ENCODE measurements at regions not wholly inside any gene's neighbourhood (a gene's known extent, or its start where the extent isn't known, plus 50 kb on each side); places are given as distances from the start of the nearest gene placed in this dataset.

DNA sequence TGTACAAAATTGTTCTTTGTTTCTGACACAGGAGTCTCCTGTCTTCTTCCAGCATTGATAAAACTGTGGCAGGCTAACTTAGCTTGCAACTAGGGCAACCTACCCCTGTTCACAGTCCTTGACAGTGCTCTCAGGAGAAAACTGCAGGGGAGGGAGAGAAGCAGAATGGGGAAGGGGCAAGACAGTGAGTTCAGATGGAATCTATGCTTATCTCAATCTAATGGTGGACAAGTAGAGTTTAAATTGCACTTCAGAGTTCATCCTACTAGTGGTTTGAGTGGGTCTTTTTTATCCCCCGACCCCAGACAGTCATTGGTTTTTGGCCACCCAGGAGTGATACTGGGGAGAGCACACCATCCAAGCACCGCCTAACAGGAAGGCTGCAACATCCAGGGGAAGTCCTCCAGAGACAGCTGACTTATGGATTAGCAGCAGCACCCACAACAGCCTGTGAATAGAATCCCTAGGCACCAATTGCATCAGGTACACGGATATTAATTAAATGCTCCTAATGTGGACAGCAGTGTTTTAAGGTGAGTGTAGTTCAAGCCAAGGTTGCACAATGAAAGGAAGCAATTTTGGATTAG lies 236.6 kb downstream of the NHLRC3 start:
- H3K4me3 ChIP-seq (ENCODE audit: low read depth, low read length): no peak overlapping the region
- TF ChIP-seq, protein P1, sequence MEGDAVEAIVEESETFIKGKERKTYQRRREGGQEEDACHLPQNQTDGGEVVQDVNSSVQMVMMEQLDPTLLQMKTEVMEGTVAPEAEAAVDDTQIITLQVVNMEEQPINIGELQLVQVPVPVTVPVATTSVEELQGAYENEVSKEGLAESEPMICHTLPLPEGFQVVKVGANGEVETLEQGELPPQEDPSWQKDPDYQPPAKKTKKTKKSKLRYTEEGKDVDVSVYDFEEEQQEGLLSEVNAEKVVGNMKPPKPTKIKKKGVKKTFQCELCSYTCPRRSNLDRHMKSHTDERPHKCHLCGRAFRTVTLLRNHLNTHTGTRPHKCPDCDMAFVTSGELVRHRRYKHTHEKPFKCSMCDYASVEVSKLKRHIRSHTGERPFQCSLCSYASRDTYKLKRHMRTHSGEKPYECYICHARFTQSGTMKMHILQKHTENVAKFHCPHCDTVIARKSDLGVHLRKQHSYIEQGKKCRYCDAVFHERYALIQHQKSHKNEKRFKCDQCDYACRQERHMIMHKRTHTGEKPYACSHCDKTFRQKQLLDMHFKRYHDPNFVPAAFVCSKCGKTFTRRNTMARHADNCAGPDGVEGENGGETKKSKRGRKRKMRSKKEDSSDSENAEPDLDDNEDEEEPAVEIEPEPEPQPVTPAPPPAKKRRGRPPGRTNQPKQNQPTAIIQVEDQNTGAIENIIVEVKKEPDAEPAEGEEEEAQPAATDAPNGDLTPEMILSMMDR (IDR thresholded peaks at IDR 0.05; ENCODE audit: insufficient read depth, low read length, missing control alignments): no peak
- no peak for DNase-seq (ENCODE audit: low read depth, low spot score)
- POLR2A ChIA-PET: no interaction called here
- CTCF ChIA-PET: interaction anchor here (0.6 to 4.3 kb wide), 4 partner anchors 251 to 342 kb away, joined by 3 to 37 read pairs (median 12); partner anchors contain the start of gene LHFPL6

DNA sequence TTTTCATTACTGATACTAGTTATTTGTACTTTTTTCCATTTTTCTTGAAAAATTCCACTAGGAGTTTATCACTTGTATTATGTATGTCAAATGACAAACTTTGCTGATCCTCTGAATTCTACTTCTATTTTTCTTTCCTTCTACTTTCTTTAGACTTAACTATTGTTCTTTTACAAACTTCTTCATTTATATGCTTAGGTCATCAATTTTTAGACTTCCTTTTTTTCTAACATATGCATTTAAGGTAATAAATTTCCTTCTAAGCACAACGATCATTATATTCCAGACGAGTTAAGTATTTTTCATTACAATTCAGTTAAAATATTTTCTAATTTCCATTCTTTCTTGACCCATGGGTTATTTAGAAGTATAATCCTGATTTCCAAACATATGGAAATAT lies 240.8 kb downstream of the NHLRC3 start:
- DNase-seq (ENCODE audit: low read depth, low spot score): no peak
- POLR2A ChIA-PET: no interaction called here
- CTCF ChIA-PET: no interaction called here
- H3K4me3 ChIP-seq (ENCODE audit: low read depth, low read length): no peak overlapping the region
- TF ChIP-seq, protein P1 (IDR thresholded peaks at IDR 0.05; ENCODE audit: insufficient read depth, low read length, missing control alignments): no peak

DNA sequence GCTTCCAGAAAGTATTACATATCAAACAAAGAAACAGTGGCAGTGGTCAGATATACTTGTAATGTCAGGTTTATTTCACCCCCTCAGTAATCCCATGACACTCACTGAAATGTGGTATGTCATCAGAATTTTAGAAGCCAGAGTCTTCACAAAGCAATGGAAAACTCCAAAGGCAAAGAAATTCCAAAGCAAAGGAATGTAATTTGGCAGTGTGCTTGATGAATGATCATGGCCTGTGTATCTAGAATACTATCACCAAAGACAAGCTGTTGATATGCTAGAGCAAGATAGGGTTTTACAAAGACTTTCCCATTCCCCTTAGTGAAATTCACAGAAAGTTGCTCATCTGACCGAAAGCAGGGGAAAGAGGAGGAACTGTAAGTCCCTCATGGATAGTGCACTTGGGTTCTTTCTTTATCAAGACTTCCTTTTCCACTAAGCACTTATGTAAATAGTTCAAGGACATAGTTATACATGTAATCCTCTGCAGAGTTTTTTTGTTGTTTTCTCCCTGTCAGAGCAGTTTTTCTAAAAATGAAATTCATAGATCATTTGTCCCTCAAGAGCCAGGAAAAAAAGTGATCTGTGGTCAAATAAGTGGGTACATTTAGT lies 243.4 kb downstream of the NHLRC3 start:
- no peak for DNase-seq (ENCODE audit: low read depth, low spot score)
- TF ChIP-seq, protein P1 (IDR thresholded peaks at IDR 0.05; ENCODE audit: insufficient read depth, low read length, missing control alignments): no peak
- CTCF ChIA-PET: no interaction called here
- no peak overlapping the region for H3K4me3 ChIP-seq (ENCODE audit: low read depth, low read length)
- POLR2A ChIA-PET: no interaction called here

DNA sequence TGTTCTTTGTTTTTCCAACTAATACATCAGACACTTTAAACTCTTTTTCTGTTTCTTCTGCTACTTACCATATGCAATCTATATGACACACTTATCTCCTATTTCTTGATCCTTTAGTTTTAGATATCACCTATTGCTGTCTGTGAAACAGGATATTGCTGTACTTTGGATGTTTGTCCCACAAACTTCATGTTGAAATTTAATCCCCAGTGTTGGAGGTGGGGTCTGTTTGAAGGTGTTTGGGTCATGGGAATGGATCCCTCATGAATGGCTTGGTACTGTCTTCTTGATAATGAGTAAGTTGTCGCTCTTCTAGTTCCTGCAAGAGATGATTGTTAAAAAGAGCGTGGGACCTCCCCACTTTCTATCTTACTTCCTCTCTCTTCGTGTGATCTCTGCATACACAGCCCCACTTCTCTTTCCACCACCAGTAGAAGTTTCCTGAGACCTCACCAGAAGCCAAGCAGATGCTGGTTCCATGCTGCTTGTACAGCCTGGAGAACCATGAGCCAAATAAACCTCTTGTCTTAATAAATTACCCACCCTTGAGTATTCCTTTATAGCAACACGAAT lies 244.2 kb downstream of the NHLRC3 start:
- POLR2A ChIA-PET: no interaction called here
- no peak for DNase-seq (ENCODE audit: low read depth, low spot score)
- TF ChIP-seq, protein P1 (IDR thresholded peaks at IDR 0.05; ENCODE audit: insufficient read depth, low read length, missing control alignments): no peak
- H3K4me3 ChIP-seq (ENCODE audit: low read depth, low read length): no peak overlapping the region
- CTCF ChIA-PET: interaction anchor here (1.1 to 3.2 kb wide), 2 partner anchors 134 to 330 kb away, joined by 3 to 12 read pairs; no protein-coding TSS in a partner anchor

DNA sequence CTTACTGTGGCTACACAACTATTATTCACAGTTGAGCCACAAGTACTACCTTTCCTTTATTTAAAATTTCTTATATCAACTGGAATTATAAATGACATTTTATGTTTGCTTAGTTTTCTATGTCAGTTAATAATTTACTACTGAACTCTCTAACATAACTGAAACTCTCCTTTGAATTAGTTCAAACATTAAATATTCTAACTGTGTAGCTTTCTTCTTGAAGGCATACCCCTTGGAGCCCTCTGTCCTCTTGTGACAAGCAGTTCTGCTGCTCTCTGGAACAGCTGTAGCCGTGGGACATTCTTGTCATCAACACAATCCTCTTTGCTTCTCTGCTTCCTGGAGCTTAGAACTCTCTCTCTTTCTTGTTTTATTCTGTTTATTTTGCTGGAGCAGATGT lies 244.8 kb downstream of the NHLRC3 start:
- no peak overlapping the region for H3K4me3 ChIP-seq (ENCODE audit: low read depth, low read length)
- no peak for DNase-seq (ENCODE audit: low read depth, low spot score)
- POLR2A ChIA-PET: no interaction called here
- TF ChIP-seq, protein P1 (IDR thresholded peaks at IDR 0.05; ENCODE audit: insufficient read depth, low read length, missing control alignments): no peak
- CTCF ChIA-PET: interaction anchor here (1.1 to 3.2 kb wide), 2 partner anchors 135 to 329 kb away, joined by 3 to 12 read pairs; no protein-coding TSS in a partner anchor

DNA sequence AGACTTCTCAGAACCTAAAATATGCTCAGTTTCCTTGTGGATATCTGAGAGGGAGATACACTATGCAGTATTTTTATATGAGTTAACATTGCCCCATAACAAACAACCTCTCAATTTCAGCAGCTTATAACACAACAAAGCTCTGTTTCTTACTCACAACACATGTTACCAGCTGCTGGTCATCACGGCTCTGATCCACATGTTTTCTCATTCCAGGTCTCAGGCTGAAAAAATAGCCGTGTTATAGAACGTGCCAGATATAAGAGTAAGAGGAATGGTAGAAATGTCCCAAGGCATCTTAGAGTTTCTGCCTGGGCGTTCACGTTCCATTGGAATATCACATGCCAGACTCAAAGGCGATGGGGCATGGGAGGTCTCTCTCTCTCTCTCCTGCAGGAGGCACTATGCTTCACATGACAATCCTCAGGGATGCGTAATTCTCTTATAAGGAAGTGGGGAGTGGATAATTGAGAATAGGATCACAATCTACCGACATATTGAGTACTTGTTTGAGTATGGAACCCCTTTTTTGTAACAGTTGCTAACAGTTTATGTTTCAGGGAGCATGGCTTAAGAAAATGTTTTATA lies 246.6 kb downstream of the NHLRC3 start:
- H3K4me3 ChIP-seq (ENCODE audit: low read depth, low read length): no peak overlapping the region
- CTCF ChIA-PET: interaction anchor here (3.2 kb wide), 1 partner anchor 327 kb away, joined by 12 read pairs; no protein-coding TSS in a partner anchor
- DNase-seq (ENCODE audit: low read depth, low spot score): no peak
- TF ChIP-seq, protein P1 (IDR thresholded peaks at IDR 0.05; ENCODE audit: insufficient read depth, low read length, missing control alignments): no peak
- POLR2A ChIA-PET: no interaction called here
